HK-2 (cell line): ENCODE measurements at regions not wholly inside any gene's neighbourhood (a gene's known extent, or its start where the extent isn't known, plus 50 kb on each side); places are given as distances from the start of the nearest gene placed in this dataset.
A peak's percentile ranks its signal among the peaks of the same experiment; 100 is the strongest.
"Not testable (repeated sequence)": the region's sequence is repeated elsewhere in the genome, so short reads cannot be mapped to it uniquely, and the experiment has no call there.

ENCODE experiments used
- DNase-seq: peaks from one replicate; pipeline ENCODE4 v3.0.0-alpha.2; 2018; ENCODE audit not compliant: unreplicated experiment

DNA sequence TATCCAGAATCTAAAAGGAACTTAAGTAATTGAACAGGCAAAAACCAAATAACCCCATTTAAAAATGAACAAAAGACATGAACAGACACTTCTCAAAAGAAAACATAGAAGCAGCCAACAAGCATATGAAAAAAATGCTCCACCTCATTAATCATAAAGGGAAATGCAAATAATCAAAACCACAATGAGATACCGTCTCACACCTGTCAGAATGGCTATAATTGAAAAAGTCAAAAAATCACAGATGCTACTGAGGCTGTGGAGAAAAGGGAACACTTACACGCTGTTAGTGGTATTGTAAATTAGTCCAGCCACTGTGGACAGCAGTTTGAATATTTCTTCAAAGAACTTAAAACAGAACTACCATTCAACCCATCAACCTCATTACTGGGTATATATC lies 220.7 kb downstream of the MEX3B start:
- DNase-seq, result no peak

DNA sequence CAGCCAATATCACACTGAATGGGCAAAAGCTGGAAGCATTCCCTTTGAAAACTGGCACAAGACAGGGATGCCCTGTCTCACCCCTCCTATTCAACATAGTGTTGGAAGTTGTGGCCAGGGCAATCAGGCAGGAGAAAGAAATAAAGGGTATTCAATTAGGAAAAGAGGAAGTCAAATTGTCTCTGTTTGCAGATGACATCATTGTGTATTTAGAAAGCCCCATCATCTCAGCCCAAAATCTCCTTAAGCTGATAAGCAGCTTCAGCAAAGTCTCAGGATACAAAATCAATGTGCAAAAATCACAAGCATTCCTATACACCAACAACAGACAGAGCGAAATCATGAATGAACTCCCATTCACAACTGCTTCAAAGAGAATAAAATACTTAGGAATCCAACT lies 223.2 kb downstream of the MEX3B start:
- not testable (repeated sequence) for DNase-seq

DNA sequence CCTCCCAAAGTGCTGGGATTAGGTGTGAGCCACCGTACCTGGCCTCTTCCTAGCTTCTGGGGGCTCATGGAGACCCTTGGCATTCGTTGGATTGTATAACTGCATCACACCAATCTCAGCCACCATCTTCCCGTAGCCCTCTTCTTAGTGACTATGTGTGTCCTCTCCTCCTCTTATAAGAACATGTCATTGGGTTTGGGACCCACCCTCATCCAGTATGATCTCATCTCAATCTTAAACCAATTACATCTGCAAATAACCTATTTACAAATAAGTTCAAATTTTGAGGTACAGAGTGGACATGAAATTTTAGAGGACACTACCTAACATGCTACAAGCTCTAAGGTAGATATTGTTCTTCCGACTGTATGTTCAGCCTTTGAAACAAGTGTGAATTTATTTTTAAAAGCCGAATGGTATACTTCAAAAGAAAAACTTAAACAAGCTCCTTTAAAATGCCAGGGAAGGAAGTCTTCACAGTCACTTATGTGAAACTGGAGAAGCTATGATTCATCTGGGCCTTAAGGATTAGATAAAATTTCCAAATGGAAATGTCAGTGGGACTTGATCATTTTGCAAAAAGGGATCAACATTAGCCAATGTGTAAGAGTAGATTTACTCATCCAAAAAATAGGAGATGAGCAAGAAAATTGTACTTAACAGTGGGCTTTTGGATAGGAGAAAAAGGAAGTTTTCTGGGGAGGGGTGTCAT lies 225.7 kb downstream of the MEX3B start:
- no peak for DNase-seq

DNA sequence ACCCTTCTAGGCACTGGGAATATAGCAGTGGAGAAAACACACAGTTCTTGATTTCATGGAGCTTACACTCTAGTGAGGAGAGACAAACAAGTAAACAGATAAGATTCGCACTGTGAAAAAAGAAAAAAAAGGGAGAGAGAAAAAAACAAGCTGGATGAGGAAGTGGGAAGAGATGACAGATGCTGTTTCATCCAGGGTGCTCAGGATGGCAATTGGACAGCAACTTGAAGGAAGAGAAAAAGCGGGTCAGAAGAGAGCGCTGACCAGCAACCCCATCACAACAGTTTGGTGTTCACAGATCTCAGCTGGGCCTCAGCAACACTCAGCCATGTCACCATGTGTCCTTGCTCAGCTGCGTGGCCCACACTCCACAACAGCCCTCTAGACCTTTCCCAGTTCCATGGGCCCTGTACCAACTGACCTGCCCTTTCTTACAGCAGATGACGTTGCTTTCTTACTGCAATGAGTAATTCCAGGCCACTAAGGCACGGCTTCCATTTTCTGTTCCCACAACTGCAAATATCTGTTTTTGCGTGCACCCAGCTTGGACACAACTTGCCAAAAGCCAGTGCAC lies 230.8 kb downstream of the MEX3B start:
- DNase-seq, result no peak

DNA sequence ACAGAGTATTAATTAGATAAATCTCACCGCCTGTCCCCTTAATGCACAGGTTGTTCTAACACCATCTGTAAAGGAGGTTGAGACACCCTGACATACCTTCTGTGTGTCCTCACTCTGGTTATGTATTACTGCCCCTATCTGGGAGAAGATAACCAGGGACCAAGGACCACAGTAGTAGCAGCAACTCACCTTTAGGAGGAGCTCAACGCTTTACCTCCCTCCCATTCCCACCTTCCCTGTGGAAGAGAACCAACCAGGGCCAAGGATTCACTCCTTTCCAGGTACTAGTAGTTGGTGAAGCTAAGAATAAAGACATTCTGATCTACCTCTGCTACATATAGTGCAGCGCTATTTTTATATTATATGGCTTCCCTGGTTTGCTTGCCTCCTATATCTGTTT lies 232.6 kb downstream of the MEX3B start:
- DNase-seq, result no peak

DNA sequence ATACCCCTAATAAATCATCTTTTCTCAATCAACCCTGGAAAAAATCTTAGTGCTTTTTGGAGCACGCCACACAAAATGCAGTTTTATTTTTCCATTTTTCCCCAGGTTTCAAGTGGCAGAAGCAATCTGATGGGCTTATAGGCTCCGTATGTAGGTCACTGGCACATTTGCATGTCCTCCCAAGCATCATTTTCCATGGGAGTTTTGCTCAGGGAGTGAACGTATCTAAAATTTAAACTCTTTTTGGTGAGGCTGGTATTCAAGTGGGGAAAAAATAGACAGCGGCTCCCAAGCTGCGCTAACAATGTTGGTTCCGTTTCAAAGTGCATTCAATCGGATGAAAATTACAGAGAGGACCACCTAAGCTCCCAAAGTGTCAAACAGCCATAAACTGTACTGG lies 233.4 kb downstream of the MEX3B start:
- DNase-seq, result no peak

DNA sequence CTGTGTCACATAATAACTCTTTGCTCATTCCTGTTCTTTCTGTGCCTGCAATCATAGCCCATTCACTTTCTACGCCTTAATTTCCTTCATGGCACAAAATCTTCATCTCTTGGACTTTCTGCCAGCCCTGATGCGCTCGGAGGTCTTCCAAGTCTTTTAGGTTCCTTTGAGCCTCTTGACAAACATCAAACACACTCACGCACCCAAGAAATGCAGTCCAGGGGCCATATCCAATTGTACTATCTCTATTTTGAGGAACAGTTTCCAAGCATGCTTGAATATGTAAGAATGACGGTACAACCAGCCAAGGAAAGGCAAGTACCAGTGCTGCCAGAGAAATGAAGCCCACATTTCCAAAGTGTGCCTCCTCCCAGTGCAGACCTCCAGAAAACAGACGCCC lies 234.1 kb downstream of the MEX3B start:
- DNase-seq, result no peak

DNA sequence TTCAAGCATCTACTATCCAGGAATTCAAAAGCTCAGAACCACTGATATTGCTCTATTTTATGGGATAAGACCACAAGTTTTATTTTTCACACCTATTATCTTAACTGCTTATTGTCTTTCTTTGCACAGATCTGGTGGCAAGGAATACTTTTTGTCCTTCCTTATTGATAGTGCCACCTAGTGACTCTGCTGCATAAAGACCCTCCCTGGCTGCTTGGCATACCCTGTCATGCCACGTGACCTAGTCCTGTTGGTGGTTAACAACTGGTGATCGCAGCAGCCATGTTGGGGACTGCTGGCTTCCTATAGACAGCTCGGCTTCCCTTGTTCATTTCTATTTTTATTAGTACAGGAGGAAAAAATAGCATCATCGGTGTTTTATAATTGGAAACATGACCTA lies 236.3 kb downstream of the MEX3B start:
- DNase-seq, result peak; percentile 1

DNA sequence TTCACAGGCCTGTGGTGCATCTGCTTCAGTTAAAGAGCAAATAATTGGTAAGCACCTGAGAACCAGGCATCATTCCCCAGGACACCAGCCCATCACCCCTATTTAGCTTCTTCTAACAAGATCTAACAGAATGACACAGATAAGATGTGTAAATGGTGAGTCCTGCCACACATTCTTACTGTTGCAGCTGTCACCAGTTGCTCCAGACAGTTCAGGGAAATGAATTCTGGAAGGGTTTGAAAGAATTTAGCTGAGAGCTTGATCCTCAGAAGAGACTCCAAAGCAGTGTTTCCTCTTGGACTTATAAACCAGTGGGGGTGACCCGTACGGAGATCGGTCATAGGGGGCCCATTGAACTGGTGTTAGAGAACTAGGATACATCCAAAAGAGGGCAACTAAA lies 238.0 kb downstream of the MEX3B start:
- DNase-seq, result no peak

DNA sequence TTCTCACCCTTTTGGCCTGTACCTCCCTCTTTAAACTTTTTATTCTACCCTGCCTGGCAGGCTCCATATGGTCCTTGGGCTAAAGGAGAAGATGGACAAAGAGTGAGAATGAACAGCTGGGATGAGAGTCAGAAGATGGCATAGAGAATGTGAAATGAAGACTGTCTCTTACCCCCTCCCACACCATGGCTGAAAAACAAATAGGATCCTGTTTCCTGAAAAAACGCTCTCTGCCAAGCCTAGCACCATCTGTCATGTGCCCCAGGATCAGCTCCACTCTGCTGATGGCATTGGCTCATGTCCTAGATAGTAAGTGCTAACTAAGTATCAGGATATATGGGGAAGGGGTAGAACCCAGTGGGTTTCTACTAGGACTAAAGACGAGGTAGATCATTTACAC lies 238.6 kb downstream of the MEX3B start:
- no peak for DNase-seq

DNA sequence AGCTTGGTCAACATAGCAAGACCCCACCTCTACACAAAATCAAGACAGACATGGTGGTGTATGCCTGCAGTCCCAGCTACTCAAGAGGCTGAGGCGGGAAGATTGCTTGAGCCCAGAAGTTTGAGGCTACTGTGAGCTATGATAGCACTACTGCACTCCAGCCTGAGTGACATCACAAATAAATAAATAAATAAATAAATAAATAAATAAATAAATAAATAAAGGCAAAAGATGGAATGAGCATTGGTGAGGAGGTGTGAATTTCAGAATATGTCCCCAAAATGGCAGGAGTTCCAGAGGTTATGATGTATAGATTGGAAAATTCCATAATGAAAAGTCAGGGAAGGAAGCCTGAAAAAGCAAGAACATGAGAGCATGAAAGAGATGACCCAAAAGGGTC lies 249.9 kb downstream of the MEX3B start:
- no peak for DNase-seq

DNA sequence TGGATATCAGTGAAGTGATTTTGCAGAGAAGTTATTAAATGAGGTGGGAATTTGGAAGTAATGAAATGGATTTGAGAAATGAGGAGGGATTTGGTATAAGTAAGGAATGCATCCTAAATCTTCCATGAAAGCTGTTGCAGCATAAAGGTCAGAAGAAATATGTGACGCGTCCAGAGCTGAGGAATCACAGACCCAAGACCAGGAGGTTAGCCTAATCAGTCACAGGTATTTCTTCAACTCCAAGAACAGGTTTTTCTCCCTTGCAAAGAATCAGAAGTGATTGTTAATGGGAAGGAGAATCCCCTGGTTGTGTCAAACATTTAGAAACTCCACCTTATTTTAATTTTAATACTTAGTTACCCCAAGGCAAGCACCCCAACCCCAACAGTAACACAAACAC lies 253.2 kb downstream of the MEX3B start:
- DNase-seq, result no peak

DNA sequence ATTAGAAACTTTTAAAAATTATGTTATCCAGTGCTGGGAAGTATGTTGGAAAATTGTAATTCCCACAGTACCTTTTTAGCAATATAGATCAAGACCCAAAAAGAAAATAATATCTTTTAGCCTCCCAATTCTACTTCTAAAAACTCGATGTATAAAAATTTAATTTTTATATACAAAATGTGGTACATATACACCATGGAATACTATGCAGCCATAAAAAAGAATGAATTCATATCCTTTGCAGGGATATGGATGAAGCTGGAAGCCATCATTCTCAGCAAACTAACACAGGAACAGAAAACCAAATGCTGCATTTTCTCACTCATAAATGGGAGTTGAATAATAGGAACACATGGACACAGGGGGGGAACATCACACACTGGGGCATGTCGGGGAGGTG lies 254.5 kb downstream of the MEX3B start:
- not testable (repeated sequence) for DNase-seq

DNA sequence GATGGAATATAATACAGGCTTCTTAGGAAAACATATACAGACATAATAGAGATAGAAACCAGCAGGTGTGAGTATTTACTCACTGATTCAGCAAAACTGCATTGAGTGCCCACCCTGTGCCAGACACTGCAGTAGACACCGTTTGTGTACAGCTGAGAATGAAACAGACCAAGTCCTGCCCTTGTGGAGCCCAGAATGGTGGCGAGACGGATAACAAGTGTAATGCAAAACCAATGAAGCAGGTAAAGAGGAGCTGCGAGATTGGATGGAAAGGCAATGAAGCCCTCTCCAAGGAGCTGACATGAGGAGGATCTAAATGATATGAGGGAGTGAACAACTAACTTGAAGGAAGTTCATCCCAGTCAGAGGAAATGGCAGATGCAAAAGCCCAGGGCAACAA lies 256.4 kb downstream of the MEX3B start:
- DNase-seq, result no peak

DNA sequence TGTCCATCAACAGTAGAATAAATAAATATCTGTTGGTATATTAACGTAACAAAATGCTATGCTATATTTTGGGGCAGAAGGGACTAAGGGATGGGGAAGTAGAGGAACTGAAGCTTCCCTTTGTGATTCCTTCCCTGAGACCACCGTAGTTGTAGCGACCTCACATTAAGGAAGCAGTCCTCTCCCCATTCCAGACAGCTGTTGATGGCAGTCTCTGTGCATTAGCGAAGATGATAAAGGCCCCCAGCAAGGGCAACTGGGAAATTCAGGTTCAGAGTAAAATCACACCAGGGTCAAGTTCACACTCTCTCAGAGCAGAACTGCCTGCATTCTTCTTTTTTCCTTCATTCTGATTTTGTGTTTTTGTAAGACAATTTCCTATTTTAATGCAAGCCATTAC lies 259.0 kb downstream of the MEX3B start:
- DNase-seq, result no peak

DNA sequence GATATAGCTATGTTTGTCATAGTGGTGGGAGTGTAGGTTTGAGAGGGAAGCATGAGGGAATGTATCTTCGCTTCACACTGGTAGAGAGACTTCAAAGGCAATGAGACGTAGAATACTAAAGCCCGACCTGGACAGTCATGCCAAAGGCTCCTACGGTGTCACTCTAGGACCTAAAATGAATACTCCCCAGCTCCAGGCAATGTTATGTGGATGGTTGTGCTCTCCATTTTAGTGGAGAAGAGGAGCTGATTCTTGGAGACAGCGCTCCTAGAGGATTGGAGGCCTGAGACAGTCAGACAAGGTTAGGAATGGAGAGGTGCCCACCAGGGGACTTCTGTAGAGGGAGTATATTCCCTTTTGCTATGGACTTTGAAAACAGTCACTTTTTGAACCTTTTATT lies 260.1 kb downstream of the MEX3B start:
- no peak for DNase-seq

DNA sequence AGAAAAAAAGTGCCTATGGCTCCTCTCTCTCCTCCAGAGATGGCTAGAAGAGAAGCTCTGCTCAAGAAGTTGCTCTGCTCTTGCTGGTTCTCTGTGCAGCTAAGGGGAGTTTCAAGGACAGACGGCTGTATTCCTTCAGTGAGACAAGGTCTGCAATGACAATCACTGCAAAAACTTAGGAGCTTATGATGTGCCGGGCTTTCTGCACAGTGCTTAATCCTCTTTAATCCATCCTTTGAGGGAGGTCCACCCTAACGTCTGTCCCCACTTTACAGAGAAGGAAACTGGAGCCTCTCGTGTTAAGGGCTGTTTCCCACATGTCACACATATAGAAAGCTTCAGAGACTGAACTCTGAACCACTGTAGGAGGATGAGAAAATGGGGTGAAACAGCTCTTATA lies 260.6 kb downstream of the MEX3B start:
- no peak for DNase-seq

DNA sequence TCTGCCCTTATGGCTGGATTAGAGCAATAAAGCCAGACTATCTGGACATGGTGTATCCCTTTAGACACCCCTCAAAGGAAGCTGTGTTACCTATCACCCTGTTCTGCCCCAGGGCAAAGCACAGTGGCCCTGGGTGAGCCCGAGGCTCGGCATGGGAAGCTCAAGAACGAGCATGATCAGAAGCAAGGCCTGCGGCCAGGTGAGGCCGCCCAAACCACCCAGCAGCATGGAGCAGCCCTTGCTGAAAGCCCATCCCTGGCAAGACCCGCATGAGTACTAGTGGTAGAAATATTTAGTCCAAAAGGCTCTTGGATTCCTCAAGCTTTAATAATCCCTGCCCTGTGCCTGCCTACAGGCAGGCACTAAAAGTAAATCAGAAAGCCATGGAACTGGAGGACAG lies 261.1 kb downstream of the MEX3B start:
- DNase-seq, result no peak

DNA sequence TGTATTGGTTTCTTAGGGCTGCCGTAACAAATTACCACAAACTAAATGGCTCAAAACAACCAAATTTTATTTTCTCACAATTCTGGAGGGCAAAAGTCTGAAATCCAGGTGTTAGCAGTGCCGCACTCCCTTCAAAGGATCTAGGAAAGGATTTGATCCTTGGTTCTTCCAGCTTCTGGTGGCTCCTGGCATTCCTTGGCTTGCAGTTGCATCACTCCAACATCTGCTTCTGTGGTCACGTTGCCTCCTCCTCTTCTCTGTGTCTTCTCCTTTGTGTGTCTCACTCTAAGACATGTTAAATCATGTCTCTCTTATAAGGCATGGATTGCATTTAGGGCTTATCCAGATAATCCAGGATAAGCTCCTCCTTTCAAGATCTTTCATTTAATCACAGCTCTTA lies 262.2 kb downstream of the MEX3B start:
- DNase-seq, result no peak

DNA sequence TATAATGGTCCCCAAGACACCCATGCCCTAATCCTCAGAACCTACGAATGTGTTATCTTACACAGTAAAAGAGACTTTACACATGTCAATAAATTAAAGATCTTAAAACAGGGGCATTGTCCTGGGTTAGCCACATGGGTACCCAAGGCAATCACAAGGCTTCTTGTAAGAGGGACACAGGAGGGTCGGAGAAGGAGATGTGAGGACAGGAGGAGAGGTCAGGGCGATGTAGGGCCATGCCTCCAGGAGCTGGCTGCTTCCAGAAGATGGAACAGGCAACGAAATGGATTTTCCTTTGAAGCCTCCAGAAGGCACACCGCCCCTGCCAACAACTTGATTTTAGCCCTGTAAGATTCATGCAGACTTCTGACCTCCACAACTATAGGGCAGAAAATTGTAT lies 262.7 kb downstream of the MEX3B start:
- no peak for DNase-seq

DNA sequence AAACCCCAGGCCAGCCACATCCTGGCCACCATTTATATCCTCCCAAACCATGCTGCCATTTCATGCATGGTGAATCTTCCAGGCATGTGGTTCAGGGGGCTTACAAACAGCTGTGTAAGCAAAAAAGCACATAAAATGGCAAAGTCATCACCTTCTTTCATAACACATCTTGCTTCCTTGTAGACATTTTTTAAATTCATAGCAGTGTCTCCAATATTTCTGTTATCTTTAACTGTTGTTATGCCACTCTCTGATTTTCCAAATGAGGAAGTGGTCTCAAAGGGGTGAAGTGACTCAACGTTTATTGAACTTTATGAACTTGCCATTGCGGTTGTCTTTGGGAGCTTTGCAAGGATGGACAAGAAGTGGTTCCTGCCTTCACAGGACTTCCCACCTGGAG lies 264.4 kb downstream of the MEX3B start:
- DNase-seq, result no peak

DNA sequence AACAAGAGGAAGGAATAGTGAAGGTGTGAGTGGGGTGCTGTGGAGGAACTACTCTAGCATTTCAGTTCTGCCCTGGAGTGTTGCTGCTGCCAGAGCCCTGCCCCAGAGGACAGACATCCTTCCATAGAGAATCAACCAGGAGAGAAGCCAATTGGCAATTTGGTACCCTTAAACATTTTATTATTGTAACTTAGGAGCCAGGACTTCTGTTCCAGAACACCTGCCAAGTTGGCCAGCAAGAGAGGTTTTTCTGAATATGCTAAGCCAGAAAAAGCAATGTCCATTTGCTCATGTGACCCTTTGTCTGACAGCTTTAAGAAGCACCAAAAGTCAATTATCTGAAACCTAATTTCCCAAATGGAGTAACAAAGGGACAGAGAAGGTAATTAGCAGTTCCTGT lies 264.9 kb downstream of the MEX3B start:
- DNase-seq, result no peak

DNA sequence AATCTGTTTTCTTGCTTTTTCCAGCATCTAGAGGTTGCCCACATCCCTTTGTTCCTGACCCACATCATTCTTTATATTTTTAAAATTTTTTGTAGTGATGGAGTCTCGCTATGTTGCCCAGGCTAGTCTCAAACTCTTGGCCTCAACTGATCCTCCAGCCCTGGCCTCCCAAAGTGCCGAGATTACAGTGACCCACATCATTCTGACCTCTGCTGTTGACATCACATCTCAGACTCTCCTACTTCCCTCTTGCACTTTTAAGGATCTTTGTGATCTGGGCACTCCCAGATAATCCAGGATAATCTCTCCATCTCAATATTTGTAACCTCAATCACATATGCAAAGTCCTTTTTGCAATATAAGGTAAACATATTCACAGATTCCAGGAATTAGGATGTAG lies 266.6 kb downstream of the MEX3B start:
- no peak for DNase-seq

DNA sequence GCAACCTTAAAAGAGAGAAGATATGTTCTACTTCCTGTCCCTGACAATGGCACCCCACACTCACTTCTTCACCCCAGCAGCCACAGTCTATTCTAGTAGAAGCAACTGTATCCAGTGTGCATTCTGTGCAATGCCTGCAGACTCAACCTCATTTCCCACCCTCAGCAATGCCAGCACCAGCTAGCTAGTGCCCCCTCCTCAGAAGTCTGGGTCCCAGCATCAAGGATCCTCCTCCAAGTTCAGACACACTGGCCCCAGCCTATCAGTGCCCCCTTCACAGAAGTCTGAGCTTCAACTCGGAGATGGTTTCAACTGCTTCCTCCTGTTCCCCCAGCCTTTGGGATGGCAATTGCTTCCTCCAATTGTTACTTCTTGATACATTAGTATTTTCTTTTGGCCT lies 268.3 kb downstream of the MEX3B start:
- no peak for DNase-seq
